NCI-H1092 treated with DMSO at 0.1 percent for 48 hours (cell line): ENCODE measurements at regions not wholly inside any gene's neighbourhood (a gene's known extent, or its start where the extent isn't known, plus 50 kb on each side); places are given as distances from the start of the nearest gene placed in this dataset.

ENCODE experiments used
- DNase-seq: peaks from one replicate; lab custom pipeline; 2025; lab: John Stamatoyannopoulos, UW

- DNase-seq = no peak
Measured at GRCh38 chr15:31830591-31830990, 199.7 kb upstream of the CHRNA7 start.

GRCh38 chr15:31831596-31831995 is 198.7 kb upstream of the CHRNA7 start:
- DNase-seq = no peak

GRCh38 chr15:31834654-31835053 is 195.7 kb upstream of the CHRNA7 start:
- no peak for DNase-seq

DNA sequence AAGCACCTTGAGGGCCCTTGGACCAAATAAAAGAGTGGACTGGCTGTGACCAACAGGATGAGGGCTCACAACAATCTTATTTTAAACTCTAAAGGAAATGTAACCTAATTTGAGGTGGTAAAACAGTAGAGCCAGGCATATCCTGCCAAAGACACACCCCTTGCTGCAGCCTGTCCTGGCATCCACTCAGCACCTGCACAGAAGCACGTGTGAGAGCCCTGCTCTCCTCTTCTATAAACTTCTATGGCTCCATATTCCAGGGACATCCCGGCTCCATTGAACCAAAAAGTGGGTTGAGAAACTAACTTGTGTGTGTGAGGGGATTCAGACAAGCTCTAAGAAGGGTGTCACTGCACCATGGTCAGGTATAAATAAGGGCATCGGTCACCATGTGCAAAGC is 190.9 kb upstream of the CHRNA7 start:
- no peak for DNase-seq

DNA sequence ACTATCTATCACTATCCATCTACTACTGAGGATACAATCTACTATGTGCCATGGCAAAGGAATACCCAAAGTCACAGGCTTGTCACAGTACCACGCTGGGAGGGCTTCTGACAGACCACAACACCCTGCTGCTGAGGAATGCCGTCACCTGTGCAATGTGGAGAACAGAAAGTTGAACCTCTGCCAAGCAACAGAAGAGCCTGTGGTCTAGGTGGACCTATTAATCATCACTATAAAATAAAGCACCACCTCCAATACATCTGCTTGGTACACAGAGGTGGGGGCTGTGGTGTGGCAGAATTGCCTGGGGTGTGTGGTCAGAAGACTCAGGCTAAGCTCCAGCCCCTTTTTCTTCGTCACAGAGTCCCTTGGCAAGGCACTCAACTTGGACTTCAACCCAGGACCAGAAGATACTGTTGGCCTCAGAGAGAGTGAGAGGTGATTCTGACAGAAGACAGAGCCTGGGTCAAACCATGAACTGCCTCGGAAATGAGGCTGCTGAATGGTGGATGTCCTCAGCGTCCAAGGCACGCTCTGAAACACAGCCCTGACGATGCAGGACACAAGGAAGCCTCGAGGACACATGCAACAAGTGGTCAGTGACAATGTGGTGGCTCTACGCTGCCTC is 189.4 kb upstream of the CHRNA7 start:
- no peak for DNase-seq

DNA sequence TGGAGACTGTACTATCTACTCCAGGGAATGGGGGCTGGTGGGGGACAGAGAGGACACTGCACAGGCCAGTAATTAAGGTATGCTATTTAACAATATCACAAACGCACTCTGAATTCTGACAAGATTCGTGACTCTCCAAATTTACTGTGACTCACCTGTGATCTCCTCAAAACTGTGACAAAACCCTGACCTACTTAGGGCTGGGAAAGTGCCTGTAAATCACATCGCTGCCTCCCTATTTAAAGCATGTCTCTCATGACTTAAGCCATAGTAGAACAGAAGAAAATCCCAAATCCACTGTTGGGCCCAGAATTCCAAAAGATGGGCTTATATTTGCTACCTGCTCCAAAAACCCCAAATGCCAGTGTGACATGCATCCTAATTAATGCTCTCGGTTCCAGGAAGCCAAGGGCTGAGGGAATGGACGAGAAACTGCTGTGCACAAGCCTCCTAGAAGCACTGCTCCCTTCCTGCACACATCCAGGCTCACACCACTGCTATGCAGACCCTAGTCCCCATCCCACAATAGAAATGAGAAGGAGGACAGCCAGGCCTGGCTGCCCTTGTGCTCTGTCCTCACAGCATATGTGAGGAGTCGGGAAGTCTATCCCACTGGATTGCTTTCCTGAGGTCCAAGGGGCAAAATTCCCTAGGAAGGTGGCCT is 187.7 kb upstream of the CHRNA7 start:
- no peak for DNase-seq

DNA sequence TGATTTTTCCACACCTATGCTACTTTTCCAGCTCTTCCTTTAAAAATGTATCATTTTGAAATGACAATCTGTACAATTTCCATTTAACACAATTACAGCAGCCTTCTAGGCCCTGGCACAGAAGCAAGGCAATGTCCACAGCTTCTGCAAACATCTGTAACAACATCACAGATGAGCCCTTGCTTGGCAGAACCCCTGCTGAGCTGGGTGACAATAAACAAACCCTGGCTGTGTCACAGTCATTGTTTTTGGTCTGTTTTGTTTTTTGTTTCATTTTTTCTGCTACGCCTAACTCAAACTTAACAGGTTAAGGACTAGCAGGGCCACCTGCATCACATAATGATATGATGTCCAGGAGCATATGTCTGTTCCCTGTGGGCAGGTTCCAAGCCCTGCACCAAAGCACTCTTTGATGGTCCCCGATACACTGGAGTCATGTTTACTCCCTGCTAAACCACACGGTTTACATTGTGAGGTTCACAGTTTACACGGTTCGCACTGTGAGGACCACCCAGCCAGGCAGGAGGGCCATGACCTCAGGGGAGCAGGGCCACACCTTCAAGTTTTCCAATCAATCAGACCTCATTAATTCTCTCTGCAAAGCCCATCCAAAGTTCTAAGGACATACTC is 186.8 kb upstream of the CHRNA7 start:
- DNase-seq = no peak

- no peak for DNase-seq
Measured at GRCh38 chr15:31845791-31846190, 184.5 kb upstream of the CHRNA7 start.

GRCh38 chr15:31847961-31848360 is 182.4 kb upstream of the CHRNA7 start:
- DNase-seq = no peak

- no peak for DNase-seq
Measured at GRCh38 chr15:31848621-31849020, 181.7 kb upstream of the CHRNA7 start.

DNA sequence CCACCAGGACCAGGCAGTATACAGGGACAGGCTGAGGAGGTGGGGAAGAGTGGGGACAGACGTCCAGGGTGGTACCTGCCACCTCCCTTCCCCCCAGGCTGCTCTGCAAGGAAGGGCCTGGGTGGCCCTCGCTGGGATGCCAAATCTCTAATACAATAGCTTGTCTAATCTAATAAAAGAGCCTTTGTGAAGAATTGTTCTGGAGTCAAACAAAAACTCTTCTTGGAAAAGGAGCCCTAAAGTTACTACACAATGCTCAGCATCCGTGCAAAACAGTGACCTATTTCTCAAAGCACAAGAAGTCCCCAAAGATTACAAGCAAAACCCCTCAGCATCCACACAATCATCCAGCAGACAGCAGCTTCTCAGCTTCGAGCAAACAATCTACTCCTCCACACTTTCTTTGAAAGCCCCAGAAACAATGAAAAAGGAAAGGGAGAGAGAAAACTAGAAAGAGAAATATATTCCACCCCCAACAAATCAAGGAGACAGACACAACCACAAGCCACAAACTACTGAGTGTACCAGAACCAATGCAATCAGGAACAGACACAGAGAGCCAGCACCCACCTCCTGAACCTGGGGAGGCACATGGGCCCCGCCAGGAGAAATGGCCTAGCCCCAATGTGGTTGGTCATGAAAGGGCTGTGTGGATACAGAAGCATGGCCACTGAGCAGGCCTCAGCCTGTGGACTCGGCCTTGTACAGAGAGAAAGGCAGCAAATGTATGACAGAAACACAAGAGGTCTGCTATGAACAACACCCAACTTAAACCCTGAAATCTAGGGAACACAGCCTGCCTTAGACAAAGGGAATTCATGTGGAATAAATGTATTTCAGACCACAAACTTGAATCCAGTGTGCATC is 177.1 kb upstream of the CHRNA7 start:
- no peak for DNase-seq

- DNase-seq = no peak
Measured at GRCh38 chr15:31856581-31856980, 173.7 kb upstream of the CHRNA7 start.

DNA sequence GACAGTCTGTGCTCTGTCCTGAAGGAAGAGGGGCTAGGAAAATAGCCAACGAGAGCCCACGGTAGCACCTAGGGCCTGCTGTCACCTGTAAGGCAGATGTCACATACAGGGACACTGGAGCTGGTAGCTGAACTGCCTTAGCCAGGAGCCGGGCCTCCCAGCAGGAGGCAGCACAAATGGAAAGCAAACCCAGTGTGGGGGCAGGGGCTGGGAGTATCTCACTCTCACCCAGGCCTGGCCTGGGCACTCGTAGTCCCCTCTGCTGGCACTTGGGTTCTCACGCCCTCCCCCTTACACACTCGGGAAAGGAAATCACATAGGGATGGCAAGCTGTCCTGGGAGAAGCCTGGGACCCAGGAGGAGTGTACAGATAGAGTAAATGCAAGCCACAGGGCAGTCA is 173.1 kb upstream of the CHRNA7 start:
- no peak for DNase-seq

GRCh38 chr15:31858026-31858425 is 172.3 kb upstream of the CHRNA7 start:
- DNase-seq = no peak

DNA sequence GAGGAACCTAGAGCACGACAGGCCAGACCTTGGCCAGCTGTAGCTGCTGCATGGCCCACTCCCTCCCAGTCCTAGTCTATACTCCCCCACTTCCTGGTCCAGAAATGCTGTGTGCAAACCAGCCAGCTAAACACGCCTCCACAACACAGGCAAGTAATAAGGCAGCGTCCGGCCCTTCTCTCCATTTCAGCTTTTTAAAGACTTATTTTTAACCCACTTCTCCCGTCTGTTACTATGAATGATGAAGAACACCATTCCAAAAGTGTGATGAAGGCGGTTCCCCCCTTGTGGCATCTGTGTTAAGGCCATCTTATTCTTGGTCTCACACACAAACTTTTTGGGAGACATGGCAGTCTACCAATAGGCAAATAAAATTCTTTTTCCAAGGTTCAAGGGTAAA is 164.1 kb upstream of the CHRNA7 start:
- no peak for DNase-seq

- DNase-seq = peak; percentile 40
Measured at GRCh38 chr15:31867536-31868442, 162.5 kb upstream of the CHRNA7 start.

DNA sequence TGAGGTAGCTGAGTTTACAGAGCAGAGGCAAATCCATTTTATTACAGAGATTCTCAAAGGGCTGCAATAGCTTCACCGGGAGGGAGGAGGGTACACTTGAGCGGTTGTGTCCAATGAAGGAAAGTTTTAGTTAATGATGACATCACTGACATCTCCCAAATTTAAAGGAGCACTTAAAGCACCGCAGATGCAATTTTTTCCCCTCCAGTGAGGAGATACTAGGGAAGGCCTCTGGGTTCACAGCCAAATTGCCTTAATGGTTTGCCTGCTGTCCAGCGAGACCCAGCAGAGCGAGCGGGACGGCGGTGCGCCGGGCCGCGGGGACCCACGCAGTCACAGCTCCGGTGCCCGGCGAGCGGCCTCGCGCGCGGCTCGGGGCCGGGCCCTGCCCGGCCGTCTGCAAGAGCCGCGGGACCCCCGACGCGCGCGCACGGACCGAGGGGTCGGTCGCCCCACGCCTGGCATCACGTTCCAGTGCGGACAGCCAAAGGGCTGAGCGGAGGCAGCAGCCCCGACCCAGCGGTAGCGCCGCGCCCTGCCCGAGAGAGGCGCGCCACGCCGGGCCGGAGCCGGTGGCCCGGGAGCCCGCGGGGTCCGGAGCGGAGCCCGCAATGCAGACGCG is 160.5 kb upstream of the CHRNA7 start:
- DNase-seq = no peak

DNA sequence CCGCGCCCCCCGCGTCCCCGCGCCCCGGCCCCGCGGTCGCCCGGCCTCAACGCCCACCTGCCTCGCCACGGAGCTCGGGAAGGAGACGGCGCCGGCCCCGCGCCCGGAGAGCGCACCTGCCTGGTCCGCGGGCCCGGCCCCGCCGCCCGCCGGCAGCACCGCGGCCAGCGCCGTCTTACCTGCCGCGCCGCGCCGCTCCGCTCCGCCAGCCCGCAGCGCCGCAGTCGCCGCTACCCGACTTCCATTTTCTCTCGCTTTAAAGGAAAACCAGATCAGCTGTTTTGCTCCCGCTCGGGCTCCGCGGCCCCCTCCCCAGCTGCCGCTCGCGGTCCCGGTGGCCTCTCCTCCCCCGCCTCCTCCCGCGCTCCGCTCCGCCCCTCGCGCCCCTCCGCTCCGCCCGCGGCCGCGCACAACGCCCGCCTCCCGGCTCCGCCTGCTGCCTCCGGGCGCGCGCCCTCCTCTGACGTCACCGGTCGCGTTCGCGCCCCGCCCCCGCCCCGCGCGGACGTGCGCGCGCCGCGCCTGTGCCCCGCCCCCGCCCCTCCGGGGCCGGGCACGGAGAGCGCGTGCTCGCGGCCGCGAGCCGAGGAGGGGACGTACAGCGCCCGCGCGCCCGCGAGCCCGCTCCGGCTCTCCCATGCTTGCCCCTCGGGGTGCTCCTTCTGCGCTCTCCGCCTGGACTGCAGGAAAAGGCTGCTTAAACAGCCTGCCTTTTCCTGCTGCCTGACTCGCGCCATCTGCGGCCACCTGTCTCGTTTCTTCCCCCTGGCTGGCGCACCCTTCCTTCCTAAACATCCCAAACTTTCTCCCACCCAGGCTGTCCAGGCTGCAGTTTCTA is 159.8 kb upstream of the CHRNA7 start, which contains the start of gene OTUD7A:
Gene OTUD7A (minus strand): TSS at position 346 of the 838 bp plus-strand sequence.
- peak; percentile 73 for DNase-seq

GRCh38 chr15:31871166-31871886 is 159.0 kb upstream of the CHRNA7 start:
- DNase-seq = no peak
